Hepatocyte (in vitro differentiated cells): ENCODE measurements at regions not wholly inside any gene's neighbourhood (a gene's known extent, or its start where the extent isn't known, plus 50 kb on each side); places are given as distances from the start of the nearest gene placed in this dataset.

Experiments used
- EZH2 ChIP-seq: fragments of 200-600 bp; sonication (generic); IDR thresholded peaks from 2 replicates; pipeline ENCODE4 v1.6.1; 2016; ENCODE audit warnings: antibody characterized with exemption, mild to moderate bottlenecking, borderline replicate concordance
- EZH2phosphoT487 ChIP-seq: fragments of 200-600 bp; sonication (generic); IDR thresholded peaks from one replicate; pipeline ENCODE4 v1.6.1; 2018; ENCODE audit warnings: antibody characterized with exemption, mild to moderate bottlenecking, low read depth, moderate library complexity; ENCODE audit not compliant: unreplicated experiment, severe bottlenecking
- TF ChIP-seq, protein P1 (sequence below): fragments of 200-600 bp; sonication (generic); IDR thresholded peaks from 2 replicates; pipeline ENCODE4 v1.5.1; 2016; ENCODE audit warnings: antibody characterized with exemption, mild to moderate bottlenecking; ENCODE audit not compliant: poor library complexity

- TF ChIP-seq, protein P1, sequence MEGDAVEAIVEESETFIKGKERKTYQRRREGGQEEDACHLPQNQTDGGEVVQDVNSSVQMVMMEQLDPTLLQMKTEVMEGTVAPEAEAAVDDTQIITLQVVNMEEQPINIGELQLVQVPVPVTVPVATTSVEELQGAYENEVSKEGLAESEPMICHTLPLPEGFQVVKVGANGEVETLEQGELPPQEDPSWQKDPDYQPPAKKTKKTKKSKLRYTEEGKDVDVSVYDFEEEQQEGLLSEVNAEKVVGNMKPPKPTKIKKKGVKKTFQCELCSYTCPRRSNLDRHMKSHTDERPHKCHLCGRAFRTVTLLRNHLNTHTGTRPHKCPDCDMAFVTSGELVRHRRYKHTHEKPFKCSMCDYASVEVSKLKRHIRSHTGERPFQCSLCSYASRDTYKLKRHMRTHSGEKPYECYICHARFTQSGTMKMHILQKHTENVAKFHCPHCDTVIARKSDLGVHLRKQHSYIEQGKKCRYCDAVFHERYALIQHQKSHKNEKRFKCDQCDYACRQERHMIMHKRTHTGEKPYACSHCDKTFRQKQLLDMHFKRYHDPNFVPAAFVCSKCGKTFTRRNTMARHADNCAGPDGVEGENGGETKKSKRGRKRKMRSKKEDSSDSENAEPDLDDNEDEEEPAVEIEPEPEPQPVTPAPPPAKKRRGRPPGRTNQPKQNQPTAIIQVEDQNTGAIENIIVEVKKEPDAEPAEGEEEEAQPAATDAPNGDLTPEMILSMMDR = no peak
- no peak for TF ChIP-seq EZH2
- TF ChIP-seq EZH2phosphoT487 = no peak
These were observed 1837.5 kb upstream of the CELF4 start for GRCh38 chr18:39403121-39403520.
